LNCaP clone FGC (cell line): ENCODE measurements at regions not wholly inside any gene's neighbourhood (a gene's known extent, or its start where the extent isn't known, plus 50 kb on each side); places are given as distances from the start of the nearest gene placed in this dataset.

Experiments used
- DNase-seq: peaks from one replicate; pipeline ENCODE4 v3.0.0-alpha.2; 2011; ENCODE audit warnings: low read depth
- H3K4me3 ChIP-seq: 2 replicates; pipeline ENCODE4 v1.5.1; 2011; ENCODE audit warnings: mild to moderate bottlenecking, low read depth, low read length, control low read depth
- TF ChIP-seq, protein P1 (sequence below): IDR thresholded peaks from 2 replicates; pipeline ENCODE4 v1.5.1; 2012; ENCODE audit warnings: mild to moderate bottlenecking; ENCODE audit not compliant: control insufficient read depth, insufficient read depth; ENCODE audit errors: extremely low read depth

DNA sequence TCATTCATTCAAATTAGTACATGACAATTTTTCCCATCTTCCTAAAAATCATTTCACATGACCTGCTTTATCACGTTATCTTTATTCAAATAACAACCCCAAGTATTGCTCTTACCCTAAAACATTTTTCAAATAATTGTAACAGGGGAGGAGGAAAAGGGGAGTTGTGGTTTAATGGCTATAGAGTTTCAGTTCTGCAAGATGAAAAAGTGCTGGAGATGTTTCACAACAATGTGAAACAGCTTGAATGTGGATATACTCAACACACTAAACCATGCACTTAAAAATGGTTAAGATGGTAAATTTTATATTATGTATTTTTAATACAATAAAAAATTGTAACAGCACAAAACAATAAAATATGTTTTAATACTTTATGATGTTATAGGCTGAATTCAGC is 161.6 kb upstream of the GUCY1A2 start:
- H3K4me3 ChIP-seq: no peak overlapping the region
- TF ChIP-seq, protein P1, sequence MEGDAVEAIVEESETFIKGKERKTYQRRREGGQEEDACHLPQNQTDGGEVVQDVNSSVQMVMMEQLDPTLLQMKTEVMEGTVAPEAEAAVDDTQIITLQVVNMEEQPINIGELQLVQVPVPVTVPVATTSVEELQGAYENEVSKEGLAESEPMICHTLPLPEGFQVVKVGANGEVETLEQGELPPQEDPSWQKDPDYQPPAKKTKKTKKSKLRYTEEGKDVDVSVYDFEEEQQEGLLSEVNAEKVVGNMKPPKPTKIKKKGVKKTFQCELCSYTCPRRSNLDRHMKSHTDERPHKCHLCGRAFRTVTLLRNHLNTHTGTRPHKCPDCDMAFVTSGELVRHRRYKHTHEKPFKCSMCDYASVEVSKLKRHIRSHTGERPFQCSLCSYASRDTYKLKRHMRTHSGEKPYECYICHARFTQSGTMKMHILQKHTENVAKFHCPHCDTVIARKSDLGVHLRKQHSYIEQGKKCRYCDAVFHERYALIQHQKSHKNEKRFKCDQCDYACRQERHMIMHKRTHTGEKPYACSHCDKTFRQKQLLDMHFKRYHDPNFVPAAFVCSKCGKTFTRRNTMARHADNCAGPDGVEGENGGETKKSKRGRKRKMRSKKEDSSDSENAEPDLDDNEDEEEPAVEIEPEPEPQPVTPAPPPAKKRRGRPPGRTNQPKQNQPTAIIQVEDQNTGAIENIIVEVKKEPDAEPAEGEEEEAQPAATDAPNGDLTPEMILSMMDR: no peak
- DNase-seq: no peak

DNA sequence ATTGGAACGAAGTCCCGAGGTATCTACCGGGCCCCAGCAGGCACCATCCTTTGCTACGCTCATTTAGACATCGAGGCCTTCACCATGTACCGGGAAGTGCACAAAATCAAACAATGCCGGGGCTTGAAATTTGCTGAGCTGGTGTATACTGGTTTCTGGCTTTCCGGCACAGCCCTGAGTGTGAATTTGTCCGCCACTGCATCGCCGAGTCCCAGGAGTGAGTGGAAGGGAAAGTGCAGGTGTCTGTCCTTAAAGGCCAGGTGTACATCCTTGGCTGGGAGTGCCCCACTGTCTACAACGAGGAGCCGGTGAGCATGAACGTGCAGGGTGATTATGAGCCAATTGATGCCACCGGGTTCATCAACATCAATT is 158.8 kb upstream of the GUCY1A2 start:
- DNase-seq: no peak
- H3K4me3 ChIP-seq: no peak overlapping the region
- TF ChIP-seq, protein P1: no peak

DNA sequence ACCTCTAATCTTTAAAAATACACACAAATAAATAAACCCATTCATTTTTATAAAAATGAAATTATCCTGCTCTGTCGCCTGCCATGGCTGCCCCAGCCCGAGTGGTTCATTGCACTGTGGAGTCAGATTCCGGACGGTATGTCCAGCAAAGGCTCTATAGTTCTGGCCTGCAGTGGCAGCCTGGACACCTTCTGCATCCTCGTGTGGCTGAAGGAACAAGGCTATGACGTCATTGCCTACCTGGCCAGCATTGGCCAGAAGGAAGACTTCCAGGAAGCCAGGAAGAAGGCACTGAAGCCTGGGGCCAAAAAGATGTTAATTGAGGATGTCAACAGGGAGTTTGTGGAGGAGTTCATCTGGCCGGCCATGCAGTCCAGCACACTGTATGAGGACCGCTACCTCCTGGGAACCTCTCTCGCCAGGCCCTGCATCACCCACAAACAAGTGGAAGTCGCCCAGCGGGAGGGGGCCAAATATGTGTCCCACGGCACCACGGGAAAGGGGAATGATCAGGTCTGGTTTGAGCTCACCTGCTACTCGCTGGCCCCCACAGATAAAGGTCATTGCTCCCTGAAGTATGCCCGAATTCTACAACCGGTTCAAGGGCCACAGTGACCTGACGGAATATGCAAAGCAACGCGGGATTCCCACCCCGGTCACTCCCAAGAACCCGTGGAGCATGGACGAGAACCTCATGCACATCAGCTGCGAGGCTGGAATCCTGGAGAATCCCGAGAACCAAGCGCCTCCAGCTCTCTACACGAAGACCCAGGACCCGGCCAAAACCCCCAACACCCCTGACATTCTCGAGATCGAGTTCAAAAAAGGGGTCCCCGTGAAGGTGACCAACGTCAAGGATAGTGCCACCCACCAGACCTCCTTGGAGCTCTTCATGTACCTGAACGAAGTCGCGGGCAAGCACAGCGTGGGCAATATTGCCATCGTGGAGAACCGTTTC is 158.2 kb upstream of the GUCY1A2 start:
- H3K4me3 ChIP-seq: no peak overlapping the region
- TF ChIP-seq, protein P1: no peak
- DNase-seq: no peak

DNA sequence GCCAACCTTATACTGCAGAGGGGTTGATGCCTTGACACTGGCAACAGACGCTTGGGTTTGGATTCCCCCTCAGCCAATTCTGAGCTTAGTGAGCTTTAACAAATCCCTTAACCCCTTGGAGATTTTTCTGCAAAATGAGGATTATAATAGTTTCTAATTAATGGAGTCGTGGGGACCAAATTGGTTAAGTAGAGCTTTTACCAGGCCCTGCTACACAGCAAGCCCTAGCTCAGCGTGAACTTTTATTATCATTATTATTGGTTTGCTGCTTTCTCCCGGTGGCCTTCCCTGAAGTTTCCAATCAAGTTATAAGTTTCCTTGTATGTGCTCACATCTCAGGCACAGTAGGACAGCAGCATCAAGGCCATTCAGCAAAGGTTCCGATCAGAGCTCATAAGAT is 156.6 kb upstream of the GUCY1A2 start:
- no peak overlapping the region for H3K4me3 ChIP-seq
- TF ChIP-seq, protein P1: no peak
- DNase-seq: no peak

DNA sequence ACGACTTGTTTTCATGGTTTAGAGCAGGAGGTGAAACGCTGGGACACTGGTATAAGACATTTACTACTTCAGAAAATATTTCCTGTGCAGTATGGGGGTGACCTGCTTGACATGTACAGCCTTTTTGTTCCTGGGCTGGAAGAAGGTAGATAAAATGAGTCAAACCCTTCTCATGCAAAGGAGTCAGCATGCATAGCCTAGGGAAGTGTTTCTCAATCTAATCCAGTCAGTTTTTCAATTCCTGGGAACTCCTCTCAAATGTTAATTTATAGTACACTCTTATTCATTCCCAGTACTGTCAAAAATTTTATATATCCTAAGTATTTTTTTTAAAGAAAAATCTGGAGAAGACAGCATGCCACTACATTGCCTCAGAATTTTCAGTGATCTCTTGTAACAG is 154.7 kb upstream of the GUCY1A2 start:
- TF ChIP-seq, protein P1: no peak
- no peak for DNase-seq
- no peak overlapping the region for H3K4me3 ChIP-seq

DNA sequence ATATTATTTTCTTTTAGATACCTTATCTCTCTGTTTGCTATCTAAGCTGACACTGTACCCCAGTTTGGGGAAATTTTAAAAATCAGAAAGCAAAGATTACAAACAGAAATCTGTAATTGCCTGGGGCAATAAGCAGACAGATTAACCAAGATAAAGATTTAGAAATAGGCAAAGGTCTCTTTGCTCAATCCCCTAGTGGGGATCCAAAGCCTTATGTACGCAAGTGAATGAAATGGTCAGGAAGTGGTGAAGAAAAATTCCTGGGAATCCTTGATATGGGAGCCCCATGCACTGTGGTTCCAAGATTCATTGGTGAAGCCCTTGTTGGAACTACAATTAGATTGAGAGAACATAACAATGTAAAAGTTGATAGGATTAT is 139.5 kb upstream of the GUCY1A2 start:
- TF ChIP-seq, protein P1: no peak
- DNase-seq: no peak
- H3K4me3 ChIP-seq: no peak overlapping the region
